ENCODE measurements at regions not wholly inside any gene's neighbourhood (a gene's known extent, or its start where the extent isn't known, plus 50 kb on each side); places are given as distances from the start of the nearest gene placed in this dataset.

DNA sequence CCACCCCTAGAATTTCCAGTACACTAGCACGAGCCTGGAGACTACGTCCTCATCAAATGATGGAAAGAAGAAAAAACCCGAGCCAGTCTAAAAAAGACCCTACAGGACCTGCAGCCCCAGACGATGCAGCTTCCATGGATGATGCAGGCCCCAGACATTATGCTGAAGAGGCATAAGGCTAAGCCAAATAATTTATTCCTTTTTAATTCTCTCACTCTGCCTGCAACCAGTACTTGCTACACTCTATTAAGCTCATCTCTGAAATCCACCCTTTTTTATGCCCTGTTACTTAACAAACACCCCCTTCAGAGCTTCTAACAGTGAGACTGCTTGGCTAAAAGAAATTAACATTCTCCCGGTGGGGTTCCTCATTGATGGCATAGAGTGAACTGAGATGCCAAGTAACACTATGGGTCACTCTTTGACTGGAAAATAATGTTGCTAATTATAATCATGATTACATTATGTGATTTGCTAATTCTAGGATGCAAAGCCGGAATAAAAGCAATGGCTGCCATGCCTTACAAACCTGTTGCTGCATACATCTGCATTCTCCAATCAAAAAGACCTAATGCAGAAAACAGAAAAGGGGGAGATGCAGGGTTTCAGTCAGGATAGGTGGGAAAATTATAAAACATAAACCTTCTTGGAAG lies 1462.4 kb downstream of the UQCRFS1 start:
- DNase-seq (ENCODE audit: low spot score), result no peak

DNA sequence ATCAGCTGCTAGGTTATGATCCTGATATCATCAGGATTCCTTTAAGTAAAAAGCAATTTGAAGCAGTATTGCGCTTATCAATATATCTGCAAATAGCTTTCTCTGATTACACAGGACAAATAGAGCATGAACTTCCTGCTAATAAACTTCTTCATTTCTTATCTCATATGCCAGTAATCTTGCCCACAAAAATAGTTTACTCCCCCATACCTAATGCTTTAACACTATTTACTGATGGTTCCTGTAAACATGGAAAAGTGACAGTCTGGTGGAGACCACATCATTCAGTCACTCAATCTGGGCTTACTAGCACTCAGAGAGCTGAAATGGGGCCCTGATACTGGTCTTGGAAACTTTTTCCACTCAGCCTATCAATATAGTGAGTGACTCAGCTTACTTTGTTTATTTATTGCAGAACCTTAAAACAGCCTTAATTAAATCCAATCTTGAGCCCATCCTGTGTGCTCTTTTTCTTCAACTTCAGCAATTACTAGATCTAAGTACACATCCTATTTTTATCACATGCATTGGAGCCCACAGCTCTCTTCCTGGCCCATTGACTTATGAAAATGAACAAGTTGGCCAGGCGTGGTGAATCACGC lies 1464.3 kb downstream of the UQCRFS1 start:
- no peak for DNase-seq (ENCODE audit: low spot score)

DNA sequence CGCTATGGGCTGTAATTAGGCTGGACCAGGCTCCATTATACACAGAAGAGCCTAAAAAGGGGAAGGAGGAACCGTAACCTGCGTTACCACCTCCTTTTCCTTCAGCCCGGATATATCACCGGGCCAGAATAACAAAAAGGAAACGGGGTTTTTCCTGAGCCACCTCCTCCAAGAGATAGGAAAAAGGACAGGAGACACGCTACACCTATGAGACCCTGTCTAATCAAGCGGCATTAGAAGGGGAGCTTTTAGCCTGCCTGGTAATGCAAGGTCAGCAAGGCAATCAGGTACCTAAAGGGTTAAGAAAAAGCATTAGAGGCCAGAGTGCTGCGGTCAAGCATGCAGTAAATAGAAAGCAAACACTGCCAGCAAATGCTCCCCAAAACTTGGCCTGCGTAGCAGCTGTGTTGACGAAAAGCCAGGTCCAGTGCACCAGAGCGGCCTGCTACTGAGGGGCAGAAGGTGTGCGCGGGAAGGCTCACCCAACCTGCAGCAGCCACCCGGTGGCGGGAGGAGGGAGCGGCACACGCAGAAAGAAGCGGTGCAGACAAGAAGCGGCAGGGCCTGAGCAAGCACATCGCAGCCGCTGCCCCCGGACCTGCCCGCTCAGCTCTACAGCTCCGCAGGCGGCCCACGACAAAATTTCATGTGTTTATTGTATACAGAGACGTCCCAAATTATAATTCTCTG lies 1466.1 kb downstream of the UQCRFS1 start:
- peak; percentile 59 for DNase-seq (ENCODE audit: low spot score)

DNA sequence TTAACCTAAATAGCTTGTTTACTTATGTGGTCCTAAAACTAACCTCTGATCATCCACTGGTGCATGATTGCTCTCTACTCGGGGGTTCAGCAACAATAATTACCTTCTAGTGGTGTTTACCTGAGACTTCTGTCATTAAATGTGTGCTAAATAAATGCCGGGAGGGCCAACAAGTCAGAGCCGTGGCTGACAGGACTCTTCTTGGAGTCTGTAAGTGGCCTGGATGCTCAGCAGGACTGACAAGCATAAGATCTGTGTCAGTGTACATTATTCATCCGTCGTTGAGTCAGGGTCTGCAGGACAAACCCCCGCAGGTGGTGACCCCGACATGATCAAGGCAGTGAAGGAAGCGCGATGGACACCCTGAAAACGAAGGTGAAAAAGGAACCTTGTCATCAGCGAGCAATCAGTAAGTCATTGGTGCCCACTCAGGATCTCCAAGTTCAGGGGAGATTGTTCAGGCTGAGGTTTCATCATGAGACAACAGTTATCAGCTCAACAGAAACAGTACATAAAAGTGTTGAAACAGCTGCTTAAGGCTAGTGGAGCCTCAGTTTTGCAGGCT lies 1466.9 kb downstream of the UQCRFS1 start:
- DNase-seq (ENCODE audit: low spot score), result no peak

DNA sequence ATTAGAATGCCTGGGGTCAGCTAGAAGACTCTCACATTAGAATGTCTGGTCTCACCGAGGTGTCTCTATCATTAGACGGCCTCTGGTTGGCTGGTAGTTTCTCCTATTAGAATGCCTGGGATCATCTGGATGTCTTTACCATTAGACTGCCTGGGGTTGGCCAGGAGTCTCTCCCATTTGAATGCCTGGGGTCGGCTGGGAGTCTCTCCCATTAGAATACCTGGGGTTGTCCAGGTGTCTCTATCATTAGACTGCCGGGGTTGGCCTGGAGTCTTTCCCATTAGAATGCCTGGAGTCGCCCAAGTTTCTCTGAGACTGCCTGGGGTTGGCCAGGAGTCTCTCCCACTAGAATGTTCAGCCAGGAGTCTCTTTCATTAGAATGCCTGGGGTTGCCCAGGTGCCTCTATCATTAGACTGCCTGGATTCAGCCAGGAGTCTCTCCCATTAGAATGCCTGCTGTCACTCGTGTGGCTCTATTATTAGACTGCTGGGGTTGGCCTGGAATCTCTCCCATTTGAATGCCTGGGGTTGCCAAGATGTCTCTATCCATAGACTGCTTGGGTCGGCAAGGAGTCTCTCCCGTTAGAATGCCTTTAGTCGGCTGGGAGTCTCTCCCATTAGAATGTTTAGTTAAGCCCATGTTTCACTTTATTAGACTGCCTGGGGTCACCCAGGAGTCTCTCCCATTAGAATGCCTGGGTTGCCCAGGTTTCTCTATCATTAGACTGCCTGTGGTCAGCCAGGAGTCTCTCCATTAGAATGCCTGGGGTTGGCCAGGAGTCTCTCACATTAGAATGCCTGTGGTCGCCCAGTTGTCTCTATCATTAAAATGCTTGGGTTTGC lies 1467.8 kb downstream of the UQCRFS1 start:
- DNase-seq (ENCODE audit: low spot score), result no peak

DNA sequence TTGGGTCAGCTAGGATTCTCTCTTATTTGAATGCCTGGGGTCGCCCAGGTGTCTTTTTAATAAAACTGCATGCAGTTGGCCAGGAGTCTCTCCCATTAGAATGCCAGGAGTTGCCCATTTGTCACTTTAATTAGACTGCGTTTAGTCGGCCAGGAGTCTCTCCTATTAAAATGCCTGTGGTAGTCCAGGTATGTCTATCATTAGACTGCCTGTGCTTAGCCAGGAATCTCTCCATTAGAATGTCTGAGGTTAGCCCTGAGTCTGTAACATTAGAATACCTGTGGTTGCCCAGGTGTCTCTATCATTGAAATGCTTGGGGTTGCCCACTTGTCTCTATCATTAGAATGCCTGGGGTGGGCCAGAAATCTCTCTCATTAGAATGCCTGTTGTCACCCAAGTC lies 1470.9 kb downstream of the UQCRFS1 start:
- no peak for DNase-seq (ENCODE audit: low spot score)

DNA sequence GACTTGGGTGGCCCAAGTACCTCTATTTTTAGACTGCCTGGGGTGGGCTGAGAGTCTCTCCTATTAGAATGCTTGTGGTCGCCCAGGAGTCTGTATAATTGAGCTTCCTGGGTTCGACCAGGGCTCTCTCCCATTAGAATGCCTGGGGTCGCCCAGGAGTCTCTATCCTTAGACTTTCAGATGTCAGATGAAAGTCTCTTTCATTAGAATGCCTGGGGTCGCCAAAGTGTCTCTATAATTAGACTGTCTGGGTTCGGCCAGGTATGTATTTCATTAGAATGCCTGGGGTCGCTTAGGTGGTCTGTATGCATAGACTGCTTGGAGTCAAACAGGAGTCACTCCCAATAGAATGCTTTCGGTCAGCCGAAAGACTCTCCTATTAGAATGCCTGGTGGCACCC lies 1471.7 kb downstream of the UQCRFS1 start:
- no peak for DNase-seq (ENCODE audit: low spot score)

DNA sequence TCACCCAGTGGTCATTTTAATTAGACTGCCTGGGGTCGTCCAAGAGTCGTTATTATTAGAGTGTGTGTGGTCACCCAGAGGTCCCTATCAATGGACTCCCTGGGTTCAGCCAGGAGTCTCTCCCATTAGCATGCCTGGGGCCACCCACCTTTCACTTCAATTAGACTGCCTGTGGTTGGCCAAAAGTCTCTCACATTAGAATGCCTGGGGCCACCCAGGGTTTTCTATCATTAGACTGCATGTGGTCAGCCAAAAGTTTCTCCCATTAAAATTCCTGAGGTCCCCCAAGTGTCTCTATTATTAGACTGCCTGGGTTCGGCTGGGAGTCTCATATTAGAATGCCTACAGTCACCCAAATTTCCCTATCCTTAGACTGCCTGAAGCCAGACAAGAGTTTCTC lies 1472.6 kb downstream of the UQCRFS1 start:
- DNase-seq (ENCODE audit: low spot score), result no peak

DNA sequence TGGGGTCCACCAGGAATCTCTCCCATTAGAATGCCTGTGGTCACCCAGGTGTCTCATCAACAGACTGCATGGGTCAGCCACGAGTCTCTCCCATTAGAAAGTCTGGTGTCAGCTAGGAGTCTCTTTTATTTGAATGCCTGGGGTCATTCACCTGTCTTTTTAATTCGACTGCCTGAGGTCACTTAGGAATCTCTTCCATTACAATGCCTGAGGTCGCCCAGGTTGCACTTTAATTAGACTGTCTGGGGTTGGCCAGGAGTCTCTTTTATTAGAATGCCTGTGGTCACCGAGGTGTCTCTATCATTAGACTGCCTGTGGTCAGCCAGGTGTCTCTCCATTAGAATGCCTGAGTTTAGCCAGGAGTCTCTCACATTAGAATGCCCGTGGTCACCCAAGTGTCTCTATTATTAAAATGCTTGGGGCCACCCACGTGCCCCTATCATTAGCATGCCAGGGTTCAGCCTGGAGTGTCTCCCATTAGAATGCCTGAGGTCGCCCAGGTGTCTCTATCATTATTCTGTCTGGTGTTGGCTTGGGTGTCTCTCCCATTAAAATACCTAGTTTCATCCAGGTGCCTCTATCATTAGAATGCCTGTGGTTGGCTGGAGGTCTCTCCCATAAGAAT lies 1474.3 kb downstream of the UQCRFS1 start:
- no peak for DNase-seq (ENCODE audit: low spot score)

DNA sequence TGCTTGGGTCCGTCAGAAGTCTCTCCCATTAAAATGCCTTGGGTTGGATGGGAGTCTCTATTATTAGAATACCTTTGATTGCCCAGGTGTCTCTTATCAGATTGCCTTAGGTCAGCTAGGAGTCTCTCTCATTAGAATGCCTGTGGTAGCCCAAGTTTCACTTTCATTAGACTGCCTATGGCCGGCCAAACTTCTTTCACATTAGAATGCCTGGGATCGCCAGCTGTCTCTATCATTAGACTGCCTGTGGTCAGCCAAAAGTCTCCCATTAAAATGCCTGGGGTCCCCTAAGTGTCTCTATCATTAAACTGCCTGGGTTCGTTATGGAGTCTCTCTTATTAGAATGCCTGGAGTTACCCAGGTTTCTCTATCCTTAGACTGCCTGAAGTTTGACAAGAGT lies 1476.7 kb downstream of the UQCRFS1 start:
- DNase-seq (ENCODE audit: low spot score), result no peak

DNA sequence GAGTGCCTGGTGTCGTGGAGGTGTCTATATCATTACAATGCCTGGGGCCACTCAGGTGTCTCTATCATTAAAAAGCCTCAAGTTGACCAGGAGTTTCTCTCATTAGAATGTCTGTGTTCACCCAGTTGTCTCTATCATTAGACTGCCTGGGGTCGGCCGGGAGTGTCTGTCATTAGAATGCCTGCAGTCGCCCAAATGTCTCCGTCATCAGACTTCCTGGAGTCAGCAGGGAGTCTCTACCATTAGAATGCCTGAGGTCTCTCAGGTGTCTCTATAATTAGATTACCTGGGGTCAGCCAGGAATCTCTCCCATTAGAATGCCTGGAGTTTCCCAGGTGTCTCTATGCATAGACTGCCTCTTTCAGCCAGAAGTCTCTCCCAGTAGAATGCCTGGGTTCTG lies 1477.6 kb downstream of the UQCRFS1 start:
- no peak for DNase-seq (ENCODE audit: low spot score)

DNA sequence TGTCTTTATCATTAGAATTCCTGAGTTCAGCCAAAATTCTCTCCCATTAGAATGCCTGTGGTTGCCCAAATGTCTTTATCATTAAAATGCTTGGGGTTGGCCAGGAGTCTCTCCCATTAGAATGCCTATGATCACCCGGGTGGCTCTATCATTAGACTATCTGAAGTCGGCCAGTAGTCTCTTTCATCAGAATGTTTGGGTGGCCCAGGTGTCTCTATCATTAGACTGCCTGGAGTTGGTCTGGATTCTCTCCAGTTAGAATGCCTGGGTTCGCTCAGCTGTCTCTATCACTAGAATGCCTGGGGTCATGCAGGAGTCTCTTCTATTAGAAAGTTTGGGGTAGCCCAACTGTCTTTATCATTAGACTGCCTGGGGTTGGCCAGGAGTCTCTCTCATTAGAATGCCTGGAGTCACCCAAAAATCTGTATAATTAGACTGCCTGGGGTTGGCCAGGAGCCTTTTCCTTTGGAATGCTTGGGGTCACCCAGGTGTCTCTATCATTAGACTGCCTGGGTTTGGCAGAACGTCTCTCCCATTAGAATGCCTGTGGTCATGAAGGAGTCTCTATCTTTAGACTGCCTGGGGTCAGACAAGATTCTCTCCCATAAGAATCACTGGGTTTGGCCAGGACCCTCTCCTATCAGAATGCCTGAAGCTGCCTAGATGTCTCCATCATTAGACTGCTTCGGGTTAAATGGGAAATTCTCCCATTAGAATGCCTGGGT lies 1478.3 kb downstream of the UQCRFS1 start:
- DNase-seq (ENCODE audit: low spot score), result no peak

DNA sequence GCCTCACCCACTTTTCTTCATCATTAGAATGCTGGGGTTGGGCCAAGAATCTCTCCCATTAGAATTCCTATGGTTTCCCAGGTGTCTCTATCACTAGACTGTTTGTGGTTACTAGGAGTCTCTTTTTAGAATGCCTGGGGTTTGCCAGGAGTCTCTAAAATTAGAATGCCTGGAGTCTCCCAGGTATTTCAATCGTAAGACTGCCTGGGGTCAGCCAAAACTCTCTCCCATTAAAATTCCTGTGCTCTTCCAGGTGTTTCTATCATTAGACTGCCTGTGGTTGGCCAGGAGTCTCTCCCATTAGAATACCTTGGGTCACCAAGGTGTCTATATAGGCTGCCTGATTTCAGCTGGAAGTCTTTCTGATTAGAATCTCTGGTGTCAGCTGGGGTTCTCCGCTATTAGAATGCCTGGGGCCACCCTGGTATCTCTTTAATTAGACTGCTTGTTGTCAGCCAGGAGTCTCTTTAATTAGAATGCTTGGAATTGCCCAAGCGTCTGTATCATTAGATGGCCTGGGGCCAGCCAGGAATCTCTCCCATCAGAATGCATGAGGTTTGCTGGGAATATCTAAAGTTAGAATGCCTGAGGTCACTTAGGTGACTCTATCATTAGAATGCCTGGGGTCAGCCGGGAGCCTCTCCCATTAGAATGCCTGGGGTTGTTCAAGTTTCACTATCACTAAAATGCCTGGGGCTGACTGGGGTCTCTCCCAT lies 1479.2 kb downstream of the UQCRFS1 start:
- no peak for DNase-seq (ENCODE audit: low spot score)

DNA sequence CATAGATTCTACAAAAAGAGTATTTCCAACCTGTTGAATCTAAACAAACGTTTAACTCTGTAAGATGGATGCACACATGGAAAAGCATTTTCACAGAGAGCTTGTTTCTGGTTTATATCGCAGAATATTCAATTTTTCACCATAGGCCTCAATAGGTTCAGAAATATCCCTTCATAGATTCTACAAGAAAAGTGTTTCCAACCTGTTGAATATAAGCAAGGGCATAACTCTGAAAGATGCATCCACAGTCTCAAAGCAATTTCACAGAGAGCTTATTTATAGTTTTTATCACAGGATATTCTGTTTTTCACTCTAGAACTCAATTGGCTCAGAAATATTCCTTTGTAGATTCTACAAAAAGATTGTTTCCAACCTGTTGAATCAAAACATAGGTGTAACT lies 1483.6 kb downstream of the UQCRFS1 start:
- DNase-seq (ENCODE audit: low spot score), result no peak

DNA sequence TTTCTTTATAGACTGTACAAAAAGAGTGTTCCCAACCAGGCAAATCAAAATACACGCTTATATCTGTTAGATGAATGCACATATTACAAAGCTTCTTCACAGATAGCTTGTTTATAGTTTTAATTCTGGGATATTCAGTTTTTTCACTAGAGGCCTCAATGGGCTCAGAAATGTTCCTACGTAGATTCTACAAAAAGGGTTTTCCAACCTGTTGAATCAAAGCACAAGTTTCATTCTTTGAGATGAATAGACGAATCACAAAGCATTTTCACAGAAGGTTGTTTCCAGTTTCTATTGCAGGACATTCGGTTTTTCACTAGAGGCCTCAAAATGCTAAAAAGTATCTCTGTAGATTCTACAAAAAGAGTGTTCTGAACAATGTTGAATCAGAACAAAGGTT lies 1490.3 kb downstream of the UQCRFS1 start:
- no peak for DNase-seq (ENCODE audit: low spot score)

DNA sequence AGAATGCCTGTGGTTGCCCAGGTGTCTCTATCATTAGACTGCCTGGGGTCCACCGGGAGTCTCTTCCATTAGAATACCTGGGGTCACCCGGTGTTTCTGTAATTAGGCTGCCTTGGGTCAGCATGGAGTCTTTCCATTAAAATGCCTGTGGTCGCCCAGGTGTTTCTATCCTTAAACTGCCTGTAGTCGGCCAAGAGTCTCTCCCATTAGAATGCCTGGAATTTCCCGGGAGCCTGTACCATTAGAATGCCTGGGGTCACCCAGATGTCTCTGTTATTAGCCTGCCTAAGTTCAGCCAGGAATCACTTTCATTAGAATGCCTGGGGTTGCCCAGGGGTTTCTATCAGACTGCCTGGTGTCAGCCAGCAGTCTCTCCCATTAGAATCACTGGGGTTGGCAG lies 1492.8 kb downstream of the UQCRFS1 start:
- DNase-seq (ENCODE audit: low spot score), result no peak

DNA sequence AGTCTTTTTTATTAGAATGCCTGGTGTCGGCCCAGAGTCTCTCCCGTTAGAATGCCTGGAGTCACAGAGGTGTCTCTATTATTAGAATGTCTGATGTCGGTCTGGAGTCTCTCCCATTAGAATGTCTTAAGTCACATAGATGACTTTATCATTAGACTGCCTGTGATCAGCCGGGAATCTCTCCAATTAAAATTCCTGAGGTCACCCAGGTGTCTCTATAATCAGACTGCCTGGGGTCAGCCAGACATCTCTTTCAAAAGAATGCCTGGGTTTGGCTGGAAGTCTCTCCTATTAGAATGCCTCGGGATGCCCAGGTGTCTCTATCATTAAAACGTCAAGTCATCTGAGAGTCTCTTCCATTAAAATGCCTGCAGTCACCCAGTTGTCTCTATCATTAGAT lies 1493.9 kb downstream of the UQCRFS1 start:
- DNase-seq (ENCODE audit: low spot score), result no peak

DNA sequence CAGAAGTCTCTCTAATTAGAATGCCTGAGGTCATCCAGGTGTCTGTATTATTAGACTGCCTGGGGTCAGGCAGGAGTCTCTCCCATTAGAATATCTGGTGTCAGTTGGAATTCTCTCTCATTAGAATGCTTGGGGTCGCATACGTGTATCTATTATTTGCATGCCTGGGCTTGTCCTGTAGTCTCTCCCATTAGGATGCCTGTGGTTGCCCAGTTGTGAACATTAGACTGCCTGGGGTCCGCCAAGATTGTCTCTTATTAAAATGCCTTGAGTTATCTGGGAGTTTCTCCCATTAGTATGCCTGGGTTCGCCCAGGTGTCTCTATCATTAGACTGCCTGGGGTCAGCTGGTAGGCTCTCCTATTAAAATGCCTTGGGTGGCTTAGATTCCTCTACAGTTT lies 1494.7 kb downstream of the UQCRFS1 start:
- DNase-seq (ENCODE audit: low spot score), result no peak

DNA sequence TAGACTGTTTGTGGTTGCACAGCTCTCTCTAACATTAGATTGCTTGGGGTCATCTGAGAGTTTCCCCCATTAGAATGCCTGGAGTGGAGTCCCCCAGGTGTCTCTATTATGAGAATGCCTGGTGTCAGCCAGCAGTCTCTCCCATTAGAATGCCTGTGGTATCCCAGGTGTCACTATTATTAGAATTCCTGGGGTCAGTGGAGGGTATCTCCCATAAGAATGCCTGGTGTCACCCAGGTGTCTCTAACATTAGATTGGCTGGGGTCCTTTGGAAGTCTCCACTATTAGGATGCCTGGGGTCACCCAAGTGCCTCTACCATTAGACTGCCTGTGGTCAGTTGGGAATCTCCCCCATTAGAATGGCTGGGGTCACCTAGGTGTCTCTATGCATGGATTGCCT lies 1495.1 kb downstream of the UQCRFS1 start:
- DNase-seq (ENCODE audit: low spot score), result no peak

DNA sequence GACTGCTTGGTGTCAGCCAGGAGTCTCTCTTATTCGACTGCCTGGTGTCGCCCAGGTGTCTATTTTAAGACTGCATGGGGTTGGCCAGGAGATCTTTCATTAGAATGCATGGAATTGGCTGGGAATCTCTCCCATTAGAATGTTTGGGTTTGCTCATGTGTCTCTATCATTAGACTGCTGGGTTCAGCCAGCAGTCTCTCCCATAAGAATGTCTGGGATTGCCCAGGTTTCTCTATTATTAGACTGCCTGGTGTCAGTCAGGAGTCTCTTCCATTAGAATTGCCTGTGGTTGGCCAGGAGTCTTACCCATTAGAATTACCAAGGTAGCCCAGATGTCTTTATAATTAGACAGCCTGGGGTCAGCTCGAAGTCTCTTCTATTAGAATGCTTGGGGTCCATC lies 1496.0 kb downstream of the UQCRFS1 start:
- no peak for DNase-seq (ENCODE audit: low spot score)

DNA sequence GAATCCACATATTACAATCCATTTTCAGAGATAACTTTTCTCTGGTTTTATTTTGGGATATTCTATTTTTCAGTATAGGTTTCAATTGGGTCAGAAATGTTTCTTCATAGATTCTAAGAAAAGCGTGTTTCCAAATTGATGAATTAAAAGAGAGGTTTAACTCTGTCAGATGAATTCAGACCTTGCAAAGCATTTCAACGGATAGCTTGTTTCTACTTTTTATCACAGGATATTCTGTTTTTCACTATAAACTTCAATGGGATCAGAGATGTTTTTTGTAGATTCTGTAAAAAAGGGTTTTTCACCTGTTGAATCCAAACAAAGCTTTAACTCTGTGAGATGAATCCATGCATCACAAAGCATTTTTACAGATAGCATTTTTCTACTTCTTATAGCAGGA lies 1498.1 kb downstream of the UQCRFS1 start:
- DNase-seq (ENCODE audit: low spot score), result no peak

All from iPS-NIHi11 (cell line).